Hippocampal formation (tissue), 2 donors: ENCODE measurements at regions not wholly inside any gene's neighbourhood (a gene's known extent, or its start where the extent isn't known, plus 50 kb on each side); places are given as distances from the start of the nearest gene placed in this dataset.
A peak's percentile ranks its signal among the peaks of the same experiment; 100 is the strongest.

ENCODE experiments used
- DNase-seq, 2 donors: peaks; one replicate each; lab custom pipeline; 2025; lab: John Stamatoyannopoulos, UW

- no peak for DNase-seq
Measured at GRCh38 chr10:31081937-31082840, 50.5 kb upstream of the ZNF438 start.

DNA sequence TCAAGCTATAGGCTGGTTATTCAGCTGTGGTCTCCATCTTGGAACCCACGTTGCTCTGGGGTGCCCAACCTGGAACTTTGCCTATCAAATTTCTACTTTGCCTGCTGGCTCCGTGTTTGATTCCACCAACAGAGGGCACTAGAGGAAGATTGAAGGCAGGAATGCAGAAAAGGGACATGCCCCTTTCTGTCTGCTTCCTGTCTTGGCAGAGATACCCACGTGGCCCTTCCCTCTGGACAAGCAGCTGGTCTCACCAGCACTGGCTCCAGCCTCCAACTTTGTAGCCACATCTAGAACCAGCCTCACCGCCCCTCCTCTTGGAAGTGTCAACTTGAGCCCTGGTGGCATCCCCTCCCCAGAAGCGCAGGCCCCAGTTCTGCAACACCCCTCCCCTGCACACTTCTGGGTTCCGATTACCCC is 52.1 kb upstream of the ZNF438 start:
- peak; percentile 1 to 7 for DNase-seq

DNA sequence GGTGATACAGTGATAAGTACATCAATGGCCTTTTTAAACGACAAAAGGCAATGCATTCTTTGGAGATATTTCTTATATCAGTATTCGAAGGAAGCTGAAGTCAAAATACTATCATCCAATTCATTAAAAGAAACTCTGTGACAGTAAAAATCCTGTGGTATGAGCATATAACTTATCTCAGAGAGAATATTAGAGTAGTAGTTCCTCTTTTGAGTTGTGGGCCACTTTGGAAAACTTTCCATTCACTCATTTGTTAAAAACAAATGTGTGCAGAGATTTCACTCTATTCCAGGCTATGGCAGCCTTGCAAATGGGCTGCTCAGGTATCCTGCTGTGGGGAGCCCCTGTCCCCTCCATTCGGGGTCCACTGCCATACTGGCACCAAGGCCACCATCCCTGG is 55.3 kb upstream of the ZNF438 start:
- no peak for DNase-seq

DNA sequence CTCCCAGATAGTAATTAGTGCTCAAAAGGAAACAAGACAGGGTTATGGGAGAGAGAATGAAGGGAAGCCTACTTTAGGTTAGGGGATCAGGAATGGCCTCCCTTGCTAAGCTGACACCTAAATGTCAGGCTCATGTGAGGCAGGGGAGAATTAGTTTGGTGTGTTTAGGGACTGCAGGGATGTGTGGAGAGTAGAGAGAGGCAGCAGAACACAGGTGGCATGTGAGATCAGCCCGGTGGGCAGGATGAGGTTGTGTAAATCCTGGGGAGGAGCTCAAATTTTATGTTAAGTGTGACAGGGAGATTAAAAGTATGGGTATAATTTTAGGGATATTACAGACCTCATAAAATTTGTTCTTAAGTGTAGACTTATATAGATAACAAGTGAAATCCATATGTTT is 56.2 kb upstream of the ZNF438 start:
- no peak for DNase-seq

DNA sequence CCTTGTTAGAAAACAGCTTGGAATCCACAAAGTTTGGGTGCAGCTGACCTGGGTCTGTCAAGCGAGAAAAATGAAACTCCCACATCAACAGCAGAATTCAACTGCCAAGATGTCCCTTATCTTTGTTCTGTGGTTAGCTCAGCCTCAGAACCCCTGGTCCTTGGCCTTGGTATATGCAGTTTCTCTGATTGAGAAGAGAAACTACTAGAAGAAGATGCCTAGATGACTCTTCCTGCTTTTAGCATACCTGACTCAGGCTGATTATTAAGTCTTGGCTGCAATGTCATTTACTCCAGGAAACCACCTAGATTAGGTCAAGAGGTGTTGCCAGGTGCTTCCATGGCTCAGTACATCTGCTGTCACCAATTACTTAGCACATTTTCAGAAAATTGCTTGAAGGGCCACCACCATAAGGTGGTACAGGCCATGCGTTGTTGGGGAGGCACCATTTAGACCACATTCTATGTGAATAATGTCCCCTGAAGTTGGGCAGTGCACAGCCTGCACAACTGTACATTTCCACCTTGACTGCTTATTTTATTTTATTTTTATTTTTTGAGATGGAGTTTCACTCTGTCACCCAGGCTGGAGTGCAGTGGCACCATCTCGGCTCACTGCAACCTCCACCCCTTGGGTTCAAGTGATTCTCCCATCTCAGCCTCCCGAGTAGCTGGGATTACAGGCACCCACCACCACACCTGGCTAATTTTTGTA is 59.4 kb upstream of the ZNF438 start:
- no peak for DNase-seq

- DNase-seq: no peak
Measured at GRCh38 chr10:31095677-31096560, 64.3 kb upstream of the ZNF438 start.

DNA sequence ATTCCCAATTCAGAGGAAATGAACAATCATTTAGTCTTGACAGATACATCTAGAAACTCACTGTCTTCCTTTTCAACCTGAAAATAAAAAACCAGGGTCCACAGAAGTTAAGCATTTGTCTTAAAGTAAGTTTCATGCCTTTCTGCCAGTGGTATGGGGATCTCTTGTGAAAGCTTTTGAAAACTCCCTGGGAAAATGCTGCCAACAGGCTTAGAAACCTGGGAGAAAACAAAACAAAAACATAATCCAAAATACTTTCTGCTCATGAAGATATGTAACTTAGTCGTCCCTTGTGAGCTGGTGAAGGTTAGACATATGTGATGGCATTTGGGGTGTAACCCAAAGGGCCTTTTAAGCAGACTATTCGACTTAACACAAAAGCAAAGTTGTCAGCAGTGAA is 66.4 kb upstream of the ZNF438 start:
- no peak for DNase-seq

DNA sequence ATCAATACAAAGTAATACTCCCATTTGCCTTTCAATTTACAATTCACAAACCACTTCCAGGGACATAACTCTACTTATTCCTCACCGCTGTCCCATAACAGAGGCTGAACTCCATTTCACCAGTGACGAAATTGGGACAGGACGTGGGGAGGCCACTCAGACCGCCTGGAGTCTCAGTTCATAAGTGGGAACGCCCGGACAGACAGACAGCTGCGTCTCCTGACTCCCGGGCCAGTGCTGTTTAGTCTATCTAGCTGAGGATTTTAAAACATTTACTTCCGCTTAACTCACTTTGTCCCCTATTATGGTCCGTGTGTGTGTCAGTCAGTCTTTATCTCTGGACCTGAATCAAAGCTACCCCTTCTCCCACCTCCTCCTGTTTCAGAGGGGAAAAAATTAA is 67.4 kb upstream of the ZNF438 start:
- no peak for DNase-seq

GRCh38 chr10:31099664-31100063 is 68.0 kb upstream of the ZNF438 start:
- DNase-seq: no peak

DNA sequence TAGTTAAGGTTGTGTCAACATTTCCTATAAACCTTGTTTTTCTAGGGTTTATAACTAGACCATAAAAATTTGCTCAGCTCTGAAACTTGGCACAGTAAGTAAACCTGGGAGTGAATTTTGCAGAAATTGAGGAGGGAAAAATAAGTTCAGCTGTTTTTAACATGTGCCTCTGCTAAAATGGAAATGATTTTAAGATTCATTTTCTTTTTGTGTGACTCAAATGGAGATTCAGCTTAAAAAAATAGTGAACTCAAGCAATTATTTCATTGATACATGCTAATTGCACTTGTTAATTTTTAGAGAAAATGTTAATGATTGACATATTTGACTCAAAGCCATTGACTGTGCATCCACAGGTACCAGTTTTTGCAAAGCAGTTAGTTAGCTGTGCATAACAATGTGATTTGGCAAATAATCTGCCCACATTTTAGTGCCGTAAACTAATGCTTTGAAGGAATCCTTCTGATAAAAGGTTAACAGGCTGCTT is 68.5 kb upstream of the ZNF438 start:
- no peak for DNase-seq

- no peak for DNase-seq
Measured at GRCh38 chr10:31100662-31101061, 69.0 kb upstream of the ZNF438 start.

DNA sequence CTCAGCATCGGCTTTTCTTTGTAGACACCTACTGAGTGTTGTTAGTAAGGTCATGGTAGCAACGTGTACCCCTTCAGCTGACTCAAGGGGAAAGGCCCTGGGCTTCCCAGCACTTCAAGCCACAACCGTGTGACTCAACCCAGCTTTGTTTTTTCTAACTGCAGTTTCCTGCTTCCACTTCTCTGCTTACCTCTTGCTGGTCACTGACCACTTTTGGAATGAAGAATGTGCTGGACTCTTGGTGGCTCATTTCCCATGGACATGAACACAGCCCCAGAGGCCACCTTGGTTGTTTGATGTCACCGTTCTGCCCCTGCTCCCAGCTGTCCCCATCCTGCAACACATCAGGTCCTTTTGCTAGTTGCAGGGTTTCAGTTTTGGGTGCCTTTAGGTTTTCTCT is 69.5 kb upstream of the ZNF438 start:
- no peak for DNase-seq

DNA sequence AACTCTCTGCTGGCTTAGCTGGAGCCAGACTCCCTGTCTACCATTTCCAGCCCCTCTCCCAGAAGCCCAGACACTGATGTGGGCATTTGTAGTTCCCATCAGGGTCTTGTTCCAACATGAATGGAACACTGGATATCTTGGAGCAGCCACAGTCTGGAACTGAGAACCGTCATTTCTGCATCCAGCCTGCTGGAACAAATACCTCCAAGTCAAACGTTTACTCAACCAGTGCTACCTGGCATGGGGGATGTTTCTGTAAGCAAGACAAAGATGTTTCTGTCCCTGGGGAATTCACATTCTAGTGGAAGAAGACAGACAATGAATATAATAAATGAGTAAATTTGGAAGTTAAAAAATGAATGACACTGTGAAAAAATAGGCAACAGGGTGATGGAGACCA is 70.8 kb upstream of the ZNF438 start:
- DNase-seq: no peak

- no peak for DNase-seq
Measured at GRCh38 chr10:31103112-31103511, 71.4 kb upstream of the ZNF438 start.

DNA sequence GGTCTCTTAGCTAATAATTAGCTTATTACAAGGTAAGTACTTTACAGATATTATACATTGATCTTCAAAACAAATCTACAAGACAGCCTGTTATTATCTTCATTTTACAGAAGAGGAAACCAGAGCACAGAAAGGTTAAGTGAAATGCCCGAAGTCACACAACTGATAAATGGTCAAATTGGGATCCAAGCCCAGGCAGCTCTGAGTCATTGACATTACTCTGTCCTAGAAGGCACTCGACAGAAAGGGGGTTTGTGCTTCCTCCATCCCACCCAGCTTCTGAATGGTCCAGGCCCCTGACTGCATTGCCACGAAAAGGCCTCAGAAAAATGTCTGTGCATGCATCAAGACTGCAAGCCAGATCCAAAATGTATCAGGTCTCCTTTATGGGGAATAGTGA is 81.3 kb upstream of the ZNF438 start:
- no peak for DNase-seq

GRCh38 chr10:31116226-31116625 is 84.6 kb upstream of the ZNF438 start:
- DNase-seq: no peak

DNA sequence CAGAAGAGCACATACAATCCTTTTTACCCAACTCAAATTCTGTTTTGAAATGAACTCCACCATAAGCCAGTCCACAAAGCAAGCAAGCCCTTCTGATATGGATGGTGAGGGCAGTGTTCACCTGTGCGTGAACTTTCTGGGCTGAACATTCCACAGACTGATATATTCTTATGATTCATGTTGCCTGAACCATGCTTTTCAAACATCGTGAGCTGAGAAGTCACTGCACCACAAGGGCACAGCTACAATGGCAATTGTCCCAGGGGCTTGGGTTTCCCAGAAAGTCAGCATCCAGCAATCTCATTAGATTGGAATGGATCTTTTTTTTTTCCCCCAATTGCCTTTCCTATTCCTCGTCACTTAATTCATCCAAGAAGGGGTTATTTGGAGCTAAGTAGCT is 86.9 kb upstream of the ZNF438 start:
- DNase-seq: no peak

DNA sequence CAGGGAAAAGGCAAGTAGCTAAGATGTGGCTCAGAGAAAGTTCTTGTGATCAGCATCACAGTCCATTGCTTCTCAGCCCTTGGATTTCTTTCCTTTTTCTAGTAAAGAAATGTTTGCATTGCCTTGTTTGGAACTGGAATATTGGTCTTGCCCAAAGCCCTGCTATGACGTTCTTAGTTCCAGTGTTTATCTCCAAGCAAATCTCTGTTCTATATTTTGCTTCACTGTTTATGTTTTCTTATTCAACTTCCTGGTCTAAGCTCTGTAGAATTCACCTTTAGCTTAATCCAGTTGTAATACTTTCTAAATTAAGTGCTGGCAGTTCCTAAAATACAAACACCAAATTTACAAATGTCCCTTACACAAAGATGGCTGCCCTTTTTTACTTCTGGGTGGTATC is 88.7 kb upstream of the ZNF438 start:
- DNase-seq: no peak

GRCh38 chr10:31120961-31121685 is 89.5 kb upstream of the ZNF438 start:
- no peak for DNase-seq

DNA sequence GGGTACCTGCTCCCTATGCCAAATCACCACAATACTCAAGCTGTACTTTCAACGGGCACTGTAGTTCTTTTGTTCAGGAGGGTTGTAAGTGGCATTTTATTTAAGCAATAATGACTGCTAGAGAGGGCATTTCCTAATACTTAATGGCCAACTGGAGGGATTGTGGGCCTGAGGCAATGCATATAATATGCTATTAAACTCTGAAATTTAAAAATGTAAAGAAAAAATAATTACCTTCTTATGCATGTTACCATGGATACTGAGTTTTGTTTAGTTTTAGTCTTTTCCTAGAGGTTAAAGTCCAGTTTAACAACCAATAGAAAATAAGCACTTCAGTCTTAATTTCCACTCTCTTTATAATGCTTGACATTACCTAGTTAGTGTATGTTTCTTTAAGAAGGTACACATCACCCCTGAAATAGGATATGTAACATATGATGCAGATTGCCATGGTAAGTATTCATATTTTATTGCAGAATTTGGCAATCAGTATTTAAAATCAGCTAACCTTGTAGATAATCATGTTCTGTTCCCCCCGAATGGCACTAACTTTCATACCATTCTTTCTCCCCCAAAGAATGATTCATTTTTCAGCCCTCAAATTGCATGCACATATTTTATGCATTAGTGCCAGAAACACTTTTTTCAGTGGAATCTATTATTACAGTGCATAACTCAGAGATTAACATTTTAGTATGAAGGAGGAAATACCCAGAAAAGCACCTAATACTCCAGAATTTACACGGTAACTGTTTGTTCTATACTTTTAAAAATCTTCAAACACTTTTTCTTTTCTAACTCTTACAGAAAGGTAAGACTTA is 90.3 kb upstream of the ZNF438 start:
- no peak for DNase-seq

DNA sequence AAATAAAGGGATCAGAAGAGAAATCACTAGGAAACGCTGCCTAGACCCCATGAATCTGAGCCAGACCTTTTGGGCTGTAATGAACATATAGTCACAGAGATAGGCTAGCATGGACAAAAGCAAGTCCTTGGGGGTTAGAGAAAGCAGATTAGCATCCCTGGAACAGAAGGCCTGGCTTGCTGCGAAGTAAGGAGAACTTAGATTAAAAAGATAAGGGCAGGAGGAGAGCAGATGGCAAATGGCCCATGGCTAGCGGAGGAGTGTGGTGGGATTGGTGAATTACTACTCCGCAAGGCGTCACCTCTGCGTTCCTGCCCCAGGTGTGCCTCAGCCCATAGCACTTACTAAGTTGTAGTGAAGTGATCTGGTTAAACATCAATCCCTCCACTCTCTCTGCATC is 92.3 kb upstream of the ZNF438 start:
- no peak for DNase-seq
